GM12874 (cell line): ENCODE measurements at regions not wholly inside any gene's neighbourhood (a gene's known extent, or its start where the extent isn't known, plus 50 kb on each side); places are given as distances from the start of the nearest gene placed in this dataset.

ENCODE experiments used
- TF ChIP-seq, protein P1 (sequence below): IDR thresholded peaks from 2 replicates; pipeline ENCODE4 v1.5.1; 2011; ENCODE audit warnings: low read depth, mild to moderate bottlenecking, control low read depth, low read length, moderate library complexity; ENCODE audit not compliant: insufficient read depth

DNA sequence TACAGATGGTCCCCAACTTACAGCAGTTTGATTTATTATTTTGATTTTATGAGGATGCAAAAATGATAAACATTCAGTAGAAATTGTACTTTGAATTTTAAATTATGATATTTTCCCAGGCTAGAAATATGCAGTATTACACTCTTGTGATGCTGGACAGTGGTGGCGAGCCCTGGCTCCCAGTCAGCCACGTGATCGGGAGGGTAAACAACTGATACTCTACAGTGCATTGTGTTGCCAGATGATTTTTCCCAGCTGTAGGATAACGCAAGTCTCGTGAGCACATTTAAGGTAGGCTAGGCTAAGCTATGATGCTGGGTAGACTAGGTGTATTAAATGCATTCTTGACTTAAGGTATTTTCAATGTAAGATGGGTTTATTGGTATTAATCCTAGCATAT, 865.2 kb downstream of the SORCS3 start:
- TF ChIP-seq, protein P1, sequence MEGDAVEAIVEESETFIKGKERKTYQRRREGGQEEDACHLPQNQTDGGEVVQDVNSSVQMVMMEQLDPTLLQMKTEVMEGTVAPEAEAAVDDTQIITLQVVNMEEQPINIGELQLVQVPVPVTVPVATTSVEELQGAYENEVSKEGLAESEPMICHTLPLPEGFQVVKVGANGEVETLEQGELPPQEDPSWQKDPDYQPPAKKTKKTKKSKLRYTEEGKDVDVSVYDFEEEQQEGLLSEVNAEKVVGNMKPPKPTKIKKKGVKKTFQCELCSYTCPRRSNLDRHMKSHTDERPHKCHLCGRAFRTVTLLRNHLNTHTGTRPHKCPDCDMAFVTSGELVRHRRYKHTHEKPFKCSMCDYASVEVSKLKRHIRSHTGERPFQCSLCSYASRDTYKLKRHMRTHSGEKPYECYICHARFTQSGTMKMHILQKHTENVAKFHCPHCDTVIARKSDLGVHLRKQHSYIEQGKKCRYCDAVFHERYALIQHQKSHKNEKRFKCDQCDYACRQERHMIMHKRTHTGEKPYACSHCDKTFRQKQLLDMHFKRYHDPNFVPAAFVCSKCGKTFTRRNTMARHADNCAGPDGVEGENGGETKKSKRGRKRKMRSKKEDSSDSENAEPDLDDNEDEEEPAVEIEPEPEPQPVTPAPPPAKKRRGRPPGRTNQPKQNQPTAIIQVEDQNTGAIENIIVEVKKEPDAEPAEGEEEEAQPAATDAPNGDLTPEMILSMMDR, result no peak

DNA sequence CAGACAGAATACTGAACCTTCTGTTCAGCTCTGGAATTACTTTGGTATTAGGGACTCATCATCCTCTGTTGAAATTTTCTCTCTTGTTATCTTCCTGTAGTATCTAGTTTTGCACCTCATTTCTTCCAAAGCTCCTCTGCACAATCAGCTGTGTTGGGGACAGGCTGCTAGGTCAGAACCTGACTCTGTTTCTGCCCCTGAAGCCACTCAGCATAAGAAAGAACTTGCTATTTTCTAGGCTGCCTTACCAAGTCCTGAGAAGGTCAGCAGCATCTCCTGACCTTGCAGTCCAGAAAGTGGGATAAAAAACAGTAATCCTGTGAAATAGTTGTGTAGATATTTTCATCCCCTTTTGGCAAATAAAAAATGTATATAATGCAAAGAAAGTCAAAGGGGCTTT, 862.6 kb downstream of the SORCS3 start:
- TF ChIP-seq, protein P1, result no peak

DNA sequence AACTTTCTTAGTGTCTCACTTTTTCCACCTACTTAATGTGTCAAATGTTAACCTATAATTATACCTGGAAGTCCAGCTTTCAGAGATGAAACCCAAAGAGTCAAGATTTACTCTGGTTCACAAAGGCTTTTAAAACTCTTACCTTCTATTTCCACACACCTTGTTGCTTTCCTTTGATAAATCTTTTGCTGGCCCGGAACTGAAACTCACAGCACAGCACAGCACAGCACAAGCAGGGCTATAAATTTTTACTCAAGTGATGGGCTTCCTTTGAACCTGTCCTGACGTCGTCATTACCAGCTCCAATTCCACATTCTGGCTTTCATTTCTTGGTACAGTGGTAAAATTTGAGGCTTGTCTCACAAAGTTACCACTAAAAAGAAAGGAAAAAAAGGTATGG, 861.0 kb downstream of the SORCS3 start:
- TF ChIP-seq, protein P1, result no peak

DNA sequence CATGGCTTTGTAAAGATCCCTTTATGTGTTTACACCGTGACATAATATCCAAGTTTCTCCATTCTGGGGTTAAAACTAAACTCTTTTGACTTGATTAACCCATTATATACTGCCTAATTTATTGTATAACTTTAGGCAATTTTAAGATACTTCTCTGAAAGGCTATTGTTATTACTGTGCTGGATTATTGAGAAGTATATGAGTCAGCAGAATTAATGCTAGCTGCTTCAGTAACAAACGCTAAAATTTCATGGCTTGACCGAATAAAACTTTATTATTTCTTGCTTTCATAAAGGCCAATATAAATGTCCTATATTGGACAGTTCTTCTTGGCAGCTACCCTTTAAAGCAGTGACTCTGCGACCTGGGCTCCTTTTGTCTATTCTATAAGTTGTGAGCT, 853.9 kb downstream of the SORCS3 start:
- TF ChIP-seq, protein P1, result no peak

DNA sequence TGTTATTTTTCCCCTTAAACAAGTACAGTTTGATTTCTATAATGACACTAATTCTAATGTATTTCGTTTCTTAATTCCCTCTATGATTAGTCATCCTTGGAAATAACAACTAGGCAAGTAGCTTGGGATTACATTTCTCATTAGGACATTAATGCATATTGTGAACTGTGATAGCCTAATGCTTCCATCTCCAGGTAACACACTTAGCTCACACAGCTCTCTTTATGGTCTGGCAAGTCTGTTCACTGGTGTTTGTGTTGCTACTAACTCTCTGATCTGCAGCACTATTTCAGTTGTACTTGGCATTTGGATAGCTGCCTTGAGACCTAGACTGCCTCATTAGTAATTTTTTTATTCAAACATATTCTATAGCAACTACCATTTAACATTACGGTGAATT, 853.2 kb downstream of the SORCS3 start:
- TF ChIP-seq, protein P1, result no peak

DNA sequence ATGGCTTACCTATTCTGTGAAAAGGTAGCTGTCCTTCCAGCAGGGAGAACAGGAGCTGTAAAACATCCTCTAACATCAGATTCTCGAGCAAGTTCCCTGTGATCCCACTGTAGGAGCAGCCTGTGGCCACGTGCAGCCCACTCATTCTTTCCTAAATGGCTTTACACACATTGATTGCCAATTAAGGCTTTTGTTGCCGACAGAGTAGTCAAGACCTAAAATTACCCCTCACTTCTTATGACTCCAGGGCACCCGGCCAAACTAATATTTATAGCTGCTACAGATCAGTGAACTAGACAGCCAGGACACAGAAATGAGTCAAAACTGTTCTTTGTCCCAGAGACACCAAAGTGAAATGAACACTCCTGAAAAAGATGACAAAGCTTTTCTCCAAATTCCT, 832.1 kb downstream of the SORCS3 start:
- TF ChIP-seq, protein P1, result no peak

DNA sequence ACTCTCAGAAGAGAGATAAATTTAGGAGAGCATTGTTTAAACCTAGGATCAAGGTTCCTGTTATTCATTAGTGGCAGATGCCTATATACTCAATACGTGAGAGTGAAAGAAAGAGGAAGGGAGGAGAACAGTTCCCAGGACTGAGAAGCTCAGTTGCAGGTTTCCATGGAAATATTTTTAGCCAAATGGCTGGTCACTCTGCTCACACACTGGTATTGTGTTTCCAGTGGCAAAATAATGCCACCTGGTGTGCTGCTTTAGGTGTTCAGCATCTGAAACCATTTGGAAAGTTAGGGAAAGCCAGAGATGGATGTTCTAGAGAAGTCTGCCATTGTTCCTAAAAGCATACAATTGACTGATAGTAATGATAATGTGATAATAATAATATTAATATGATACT, 827.7 kb downstream of the SORCS3 start:
- TF ChIP-seq, protein P1, result no peak

DNA sequence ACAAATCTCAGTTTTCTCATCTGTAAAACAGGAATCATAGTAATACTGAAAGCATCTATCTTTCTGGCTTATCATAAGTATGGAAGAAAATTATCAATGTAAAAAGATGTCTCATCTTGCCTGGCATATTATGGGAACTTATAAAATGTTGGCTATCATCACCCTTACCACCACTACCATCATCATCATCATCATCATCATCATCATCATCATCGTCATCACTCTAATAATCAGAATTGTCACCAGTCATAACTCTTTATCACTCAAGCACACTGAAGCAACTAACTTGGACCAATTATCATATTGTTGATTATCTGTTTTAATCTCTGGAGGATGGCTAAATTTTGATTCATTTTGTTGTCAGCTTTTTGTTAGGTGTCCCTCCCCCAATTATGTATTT, 825.4 kb downstream of the SORCS3 start:
- TF ChIP-seq, protein P1, result no peak
